DMS114 treated with DMSO at 0.1 percent for 48 hours (cell line): ENCODE measurements at regions not wholly inside any gene's neighbourhood (a gene's known extent, or its start where the extent isn't known, plus 50 kb on each side); places are given as distances from the start of the nearest gene placed in this dataset.

Source experiments
- DNase-seq: peaks from one replicate; lab custom pipeline; 2025; ENCODE audit not compliant: unreplicated experiment; lab: John Stamatoyannopoulos, UW

- DNase-seq: no peak
Measured at GRCh38 chrX:43562372-43562771, 93.7 kb upstream of the MAOA start.

DNA sequence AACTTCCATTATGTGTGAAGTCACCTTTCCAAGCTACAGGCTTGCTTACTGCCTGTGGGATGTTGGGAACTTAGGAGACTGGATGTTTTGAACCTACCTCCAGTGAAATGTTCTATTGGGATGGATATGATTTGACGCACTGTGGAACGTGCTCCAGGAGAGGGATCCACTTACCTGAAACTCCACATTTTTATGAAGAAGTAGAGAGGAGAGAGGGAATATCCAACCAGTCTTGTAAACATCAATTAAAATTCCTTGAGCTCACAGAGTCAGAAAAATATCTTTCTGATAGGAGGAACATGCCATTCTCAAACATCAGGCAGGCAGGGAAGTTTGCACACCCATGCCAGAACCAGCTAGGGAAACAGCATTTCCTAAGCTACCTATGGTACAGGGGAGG is 91.1 kb upstream of the MAOA start:
- DNase-seq: no peak

DNA sequence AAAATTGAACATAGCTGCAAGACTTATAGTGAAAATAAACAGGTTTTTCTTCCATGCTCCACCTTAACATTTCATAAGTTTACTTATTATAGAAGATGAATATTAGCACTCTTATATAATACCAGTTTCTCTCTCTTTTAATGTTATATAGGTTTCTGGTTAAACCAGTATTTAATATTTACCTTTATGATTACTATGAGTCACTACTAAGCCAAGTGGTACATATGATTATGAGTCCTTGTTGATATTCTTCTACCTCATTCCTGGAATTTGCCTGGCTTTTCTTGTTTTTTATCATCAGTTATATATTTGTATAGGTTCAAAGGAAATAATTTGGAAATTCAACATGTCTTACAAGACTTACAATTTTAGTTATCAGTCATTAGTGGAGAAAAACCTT is 89.9 kb upstream of the MAOA start:
- DNase-seq: no peak

- no peak for DNase-seq
Measured at GRCh38 chrX:43573441-43574015, 82.6 kb upstream of the MAOA start.

DNA sequence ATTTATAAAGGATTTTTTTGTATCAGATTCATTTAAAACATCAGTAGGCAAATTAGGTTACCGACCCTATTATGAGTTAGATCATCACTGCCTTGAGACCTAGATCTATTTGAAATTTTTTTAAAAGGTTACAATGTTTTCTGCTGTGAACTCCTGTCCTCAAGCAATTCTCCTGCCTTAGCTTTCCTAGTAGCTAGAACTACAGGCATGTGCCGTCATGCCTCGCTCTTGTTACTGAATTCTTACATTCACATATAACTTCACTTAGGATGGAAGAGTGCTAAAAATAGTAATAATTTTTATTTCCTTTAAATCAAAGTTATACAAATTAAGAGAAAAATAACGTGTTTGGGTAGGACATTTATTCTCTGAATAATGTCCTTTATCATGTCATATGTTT is 75.5 kb upstream of the MAOA start:
- no peak for DNase-seq

DNA sequence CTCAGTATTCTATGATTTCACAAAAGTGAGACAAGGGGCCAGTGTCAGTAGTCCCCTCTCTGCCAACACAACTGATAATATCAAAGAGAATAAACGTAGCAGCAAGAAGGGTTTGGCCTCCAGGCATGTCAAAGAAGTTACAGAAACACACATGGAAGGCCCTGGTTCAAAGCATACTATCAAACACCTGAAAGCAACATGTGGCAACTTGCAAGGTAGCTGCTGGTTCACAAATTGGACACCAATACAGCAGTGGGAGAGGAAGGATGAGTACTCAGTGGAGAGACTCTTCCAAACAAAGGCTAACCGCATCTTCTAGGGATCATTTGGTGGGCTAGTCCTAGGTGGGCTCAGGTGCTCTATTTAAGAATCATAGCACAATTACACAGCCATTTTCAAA is 74.9 kb upstream of the MAOA start:
- no peak for DNase-seq

- DNase-seq: no peak
Measured at GRCh38 chrX:43581888-43582539, 74.1 kb upstream of the MAOA start.

- no peak for DNase-seq
Measured at GRCh38 chrX:43582540-43582913, 73.6 kb upstream of the MAOA start.

GRCh38 chrX:43585922-43586321 is 70.2 kb upstream of the MAOA start:
- DNase-seq: no peak

DNA sequence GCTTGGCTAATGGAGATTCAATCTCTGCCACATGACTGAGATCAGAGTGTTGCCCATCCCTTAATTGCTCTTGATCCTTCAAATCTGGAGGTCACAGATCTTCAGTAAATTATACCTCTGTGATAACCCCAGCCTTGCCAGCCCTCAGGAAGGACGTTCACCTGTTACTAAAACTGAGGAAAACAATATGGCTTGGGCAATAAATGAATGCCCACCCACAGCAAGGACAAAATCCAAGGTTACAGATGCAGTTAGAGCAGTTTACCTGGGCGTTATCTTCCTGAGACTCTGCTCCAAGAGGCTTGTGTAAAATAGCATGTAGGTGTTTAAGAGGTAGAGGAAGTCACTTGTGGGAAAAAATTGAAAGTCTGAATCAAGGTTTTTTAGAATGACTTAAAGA is 69.3 kb upstream of the MAOA start:
- DNase-seq: no peak

- no peak for DNase-seq
Measured at GRCh38 chrX:43589735-43590134, 66.4 kb upstream of the MAOA start.

- no peak for DNase-seq
Measured at GRCh38 chrX:43590150-43590549, 65.9 kb upstream of the MAOA start.

- no peak for DNase-seq
Measured at GRCh38 chrX:43592597-43592996, 63.5 kb upstream of the MAOA start.

DNA sequence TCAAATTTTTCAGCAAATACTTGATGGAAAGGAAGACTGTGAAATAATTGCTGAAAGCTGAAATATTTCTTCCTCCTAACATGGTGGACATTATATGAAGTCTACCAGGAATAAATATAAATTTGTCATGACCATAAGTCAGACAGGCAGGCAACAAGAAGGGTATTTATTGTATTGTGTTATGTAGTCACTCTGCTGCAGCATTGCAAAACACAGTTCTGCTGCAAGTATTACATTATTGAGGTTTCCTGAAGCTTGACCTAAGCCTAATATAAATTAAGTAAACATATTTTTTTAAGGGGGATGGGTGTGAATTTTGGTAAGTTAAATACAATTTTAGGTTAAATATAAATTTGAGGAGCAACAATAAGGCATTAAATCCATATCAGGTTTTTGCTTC is 60.2 kb upstream of the MAOA start:
- no peak for DNase-seq

DNA sequence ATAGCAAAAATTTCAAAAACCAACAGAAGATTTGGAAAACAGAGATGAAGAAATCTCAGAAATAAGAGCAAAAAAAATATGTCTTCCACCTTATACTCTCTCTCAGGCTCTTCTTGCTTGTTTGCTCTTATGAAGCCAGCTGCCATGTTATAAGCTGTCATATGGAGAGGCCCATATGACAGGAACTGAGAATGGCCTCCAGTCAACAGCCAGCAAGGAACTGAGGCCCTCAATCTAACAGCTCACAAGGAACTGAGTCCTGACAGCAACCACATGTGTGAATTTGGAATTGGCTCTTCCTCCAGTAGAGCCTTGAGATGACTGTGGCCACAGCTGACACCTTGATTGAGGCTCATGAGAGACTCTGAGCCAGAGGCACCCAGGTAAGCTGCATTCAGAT is 51.3 kb upstream of the MAOA start:
- no peak for DNase-seq

- DNase-seq: no peak
Measured at GRCh38 chrX:43605351-43605750, 50.7 kb upstream of the MAOA start.
